Cardiac muscle cell (in vitro differentiated cells and primary cell): ENCODE measurements at regions not wholly inside any gene's neighbourhood (a gene's known extent, or its start where the extent isn't known, plus 50 kb on each side); places are given as distances from the start of the nearest gene placed in this dataset.

Experiments used
- DNase-seq, 2 donors: peaks; one replicate each; pipeline versions ENCODE4 v3.0.0 to v3.0.0-alpha.2; 2010 to 2017; ENCODE audit warnings: low read depth in 1 of 2, low spot score in 1 of 2
- H3K27ac ChIP-seq: fragments of 200-600 bp; sonication (generic); 2 replicates; pipeline ENCODE4 v1.5.1; 2016
- H3K27me3 ChIP-seq: fragments of 200-600 bp; sonication (generic); 2 replicates; pipeline ENCODE4 v1.6.0; 2016; ENCODE audit warnings: control low read depth
- H3K36me3 ChIP-seq: fragments of 200-600 bp; sonication (generic); 2 replicates; pipeline ENCODE4 v1.5.1; 2016; ENCODE audit warnings: control low read depth
- H3K4me1 ChIP-seq: fragments of 200-600 bp; sonication (generic); 2 replicates; pipeline ENCODE4 v1.8.1; 2017; ENCODE audit warnings: low read depth, mild to moderate bottlenecking, mixed run types
- H3K4me3 ChIP-seq: fragments of 200-600 bp; sonication (generic); 2 replicates; pipeline ENCODE4 v1.5.1; 2016; ENCODE audit warnings: mild to moderate bottlenecking
- H3K9me3 ChIP-seq: fragments of 200-600 bp; sonication (generic); 2 replicates; pipeline ENCODE4 v1.5.1; 2017; ENCODE audit warnings: low read depth, mild to moderate bottlenecking, control low read depth
- TF ChIP-seq, protein P1 (sequence below): IDR thresholded peaks from 2 replicates; pipeline ENCODE4 v1.5.1; 2012; ENCODE audit warnings: low read depth, mild to moderate bottlenecking, low read length

DNA sequence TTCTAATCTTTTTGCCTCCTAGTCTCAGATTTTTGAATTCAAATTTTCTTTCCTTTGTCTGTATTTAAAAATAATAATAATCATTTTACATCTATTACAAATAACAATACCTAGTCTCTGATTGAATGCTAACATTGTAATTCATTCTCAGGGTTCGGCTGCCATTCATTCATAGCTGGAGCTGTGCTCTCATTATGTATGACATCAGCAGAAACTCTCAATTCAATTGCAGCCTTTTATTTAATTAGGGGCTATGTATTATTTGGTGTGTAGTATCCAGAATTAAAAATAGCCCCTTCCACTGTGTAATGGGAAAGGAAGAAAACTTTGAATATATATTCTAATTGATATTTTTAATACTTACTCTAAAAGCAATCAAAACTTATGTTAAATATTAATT, 270.4 kb upstream of the MDFIC2 start:
- no peak for DNase-seq
- TF ChIP-seq, protein P1, sequence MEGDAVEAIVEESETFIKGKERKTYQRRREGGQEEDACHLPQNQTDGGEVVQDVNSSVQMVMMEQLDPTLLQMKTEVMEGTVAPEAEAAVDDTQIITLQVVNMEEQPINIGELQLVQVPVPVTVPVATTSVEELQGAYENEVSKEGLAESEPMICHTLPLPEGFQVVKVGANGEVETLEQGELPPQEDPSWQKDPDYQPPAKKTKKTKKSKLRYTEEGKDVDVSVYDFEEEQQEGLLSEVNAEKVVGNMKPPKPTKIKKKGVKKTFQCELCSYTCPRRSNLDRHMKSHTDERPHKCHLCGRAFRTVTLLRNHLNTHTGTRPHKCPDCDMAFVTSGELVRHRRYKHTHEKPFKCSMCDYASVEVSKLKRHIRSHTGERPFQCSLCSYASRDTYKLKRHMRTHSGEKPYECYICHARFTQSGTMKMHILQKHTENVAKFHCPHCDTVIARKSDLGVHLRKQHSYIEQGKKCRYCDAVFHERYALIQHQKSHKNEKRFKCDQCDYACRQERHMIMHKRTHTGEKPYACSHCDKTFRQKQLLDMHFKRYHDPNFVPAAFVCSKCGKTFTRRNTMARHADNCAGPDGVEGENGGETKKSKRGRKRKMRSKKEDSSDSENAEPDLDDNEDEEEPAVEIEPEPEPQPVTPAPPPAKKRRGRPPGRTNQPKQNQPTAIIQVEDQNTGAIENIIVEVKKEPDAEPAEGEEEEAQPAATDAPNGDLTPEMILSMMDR = no peak
- H3K27me3 ChIP-seq = no peaks in the 10 kb centered on the region
- H3K9me3 ChIP-seq = no peaks in the 10 kb centered on the region
- no peak overlapping the region for H3K27ac ChIP-seq
- no peaks in the 10 kb centered on the region for H3K4me1 ChIP-seq
- no peaks in the 10 kb centered on the region for H3K36me3 ChIP-seq
- no peak overlapping the region for H3K4me3 ChIP-seq

DNA sequence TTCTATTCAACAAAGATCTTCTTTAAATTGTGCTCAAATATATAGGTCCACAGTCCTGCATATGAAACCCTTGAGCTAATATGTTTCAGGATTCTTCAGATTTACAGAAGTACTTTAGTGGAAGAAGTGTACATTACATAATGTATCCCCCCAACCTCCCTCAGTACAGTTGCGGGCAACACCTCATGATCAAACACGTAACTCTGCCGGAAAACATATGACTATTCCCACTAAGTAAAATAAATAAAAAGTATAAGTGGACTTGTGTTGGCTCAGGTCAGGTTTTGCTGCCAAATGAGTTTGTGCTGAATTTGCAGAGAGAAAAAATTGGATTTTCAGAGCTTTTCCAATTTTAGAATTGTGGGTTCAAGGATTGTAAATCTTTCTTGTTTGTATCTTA, 267.6 kb upstream of the MDFIC2 start:
- H3K9me3 ChIP-seq = no peaks in the 10 kb centered on the region
- no peak overlapping the region for H3K4me3 ChIP-seq
- no peak for DNase-seq
- H3K27me3 ChIP-seq = no peaks in the 10 kb centered on the region
- TF ChIP-seq, protein P1 = no peak
- H3K27ac ChIP-seq = no peak overlapping the region
- H3K36me3 ChIP-seq = no peaks in the 10 kb centered on the region
- no peaks in the 10 kb centered on the region for H3K4me1 ChIP-seq

DNA sequence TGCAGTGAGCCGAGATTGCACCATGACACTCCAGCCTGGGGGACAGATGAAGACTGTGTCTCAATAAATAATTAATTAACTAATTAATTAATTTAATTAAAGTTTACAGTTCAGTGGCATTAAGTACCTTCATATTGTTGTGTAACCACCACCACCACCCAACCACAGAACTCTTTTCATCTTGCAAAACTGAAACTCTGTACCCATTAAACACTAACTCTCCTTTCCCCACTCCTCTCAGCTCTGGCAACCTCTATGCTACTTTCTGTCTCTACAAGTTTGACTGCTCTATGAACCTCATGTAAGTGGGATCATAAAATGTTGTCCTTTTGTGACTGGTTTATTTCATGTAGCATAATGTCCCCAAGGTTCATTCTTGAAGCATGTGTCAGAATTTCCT, 259.3 kb upstream of the MDFIC2 start:
- no peaks in the 10 kb centered on the region for H3K27me3 ChIP-seq
- no peaks in the 10 kb centered on the region for H3K4me1 ChIP-seq
- H3K27ac ChIP-seq = no peak overlapping the region
- H3K36me3 ChIP-seq = no peaks in the 10 kb centered on the region
- DNase-seq = no peak
- no peaks in the 10 kb centered on the region for H3K9me3 ChIP-seq
- TF ChIP-seq, protein P1 = no peak
- no peak overlapping the region for H3K4me3 ChIP-seq

DNA sequence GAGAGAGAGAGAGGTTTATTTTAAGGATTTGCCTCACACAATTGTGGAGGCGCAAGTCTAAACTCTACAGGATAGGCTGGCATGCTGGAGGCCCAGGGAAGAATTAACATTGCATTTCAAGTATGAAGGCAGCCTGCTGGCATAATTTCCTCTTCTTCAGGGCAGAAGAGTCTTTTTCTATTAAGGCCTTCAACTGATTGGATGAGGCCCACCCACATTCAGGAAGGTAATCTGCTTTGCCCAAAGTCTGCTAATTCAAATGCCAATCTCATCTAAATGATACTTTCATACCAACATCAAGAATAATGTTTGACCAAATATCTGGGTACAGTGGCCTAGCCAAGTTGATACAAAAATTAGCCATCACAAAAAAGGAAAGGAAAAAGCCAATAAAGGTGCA, 258.1 kb upstream of the MDFIC2 start:
- TF ChIP-seq, protein P1 = no peak
- H3K27me3 ChIP-seq = no peaks in the 10 kb centered on the region
- H3K9me3 ChIP-seq = no peaks in the 10 kb centered on the region
- no peaks in the 10 kb centered on the region for H3K4me1 ChIP-seq
- H3K27ac ChIP-seq = no peak overlapping the region
- H3K36me3 ChIP-seq = no peaks in the 10 kb centered on the region
- no peak overlapping the region for H3K4me3 ChIP-seq
- no peak for DNase-seq

DNA sequence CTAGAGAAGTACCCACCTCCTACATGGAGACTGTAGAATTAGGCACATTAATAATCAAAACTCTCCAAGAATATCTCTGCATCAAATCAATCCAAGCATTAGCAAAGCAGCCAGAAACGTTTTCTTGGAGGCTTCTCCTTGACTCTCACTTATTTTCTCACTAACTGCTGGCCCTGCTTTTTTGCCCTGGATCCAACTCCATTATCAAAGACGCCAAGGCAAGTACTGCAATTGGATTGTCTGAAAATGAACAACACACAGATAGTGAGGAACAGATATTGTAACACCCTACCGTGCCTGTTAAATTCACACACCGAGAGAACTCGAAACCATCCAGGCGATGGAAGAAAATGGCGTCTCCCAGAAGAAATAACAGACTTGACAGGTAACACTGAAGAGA, 256.2 kb upstream of the MDFIC2 start:
- TF ChIP-seq, protein P1 = no peak
- H3K36me3 ChIP-seq = no peaks in the 10 kb centered on the region
- no peak overlapping the region for H3K4me3 ChIP-seq
- no peaks in the 10 kb centered on the region for H3K4me1 ChIP-seq
- H3K27ac ChIP-seq = no peak overlapping the region
- DNase-seq = no peak
- H3K27me3 ChIP-seq = no peaks in the 10 kb centered on the region
- H3K9me3 ChIP-seq = no peaks in the 10 kb centered on the region

DNA sequence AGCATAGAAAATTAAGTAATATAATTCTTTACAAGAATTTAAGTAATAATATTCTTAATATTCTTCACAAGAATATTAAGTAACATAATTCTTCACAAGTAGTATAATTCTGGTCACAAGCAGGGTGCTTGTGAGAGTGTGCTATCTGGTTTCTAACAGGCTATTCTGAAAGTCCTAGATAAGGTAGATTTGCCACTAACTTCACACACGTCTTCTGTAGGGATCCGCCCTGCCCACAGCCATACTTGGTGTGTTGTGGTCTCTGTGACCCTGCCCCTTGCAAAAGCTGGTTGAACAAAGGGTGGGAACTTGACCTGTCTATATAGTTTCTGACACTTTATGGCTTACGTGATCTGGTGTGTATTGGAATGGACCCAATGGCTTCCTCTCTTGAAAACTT, 253.4 kb upstream of the MDFIC2 start:
- Histone ChIP-seq H3K27ac (no peak overlapping the region), H3K9me3 (no peaks in the 10 kb centered on the region), H3K4me1 (no peaks in the 10 kb centered on the region), H3K36me3 (no peaks in the 10 kb centered on the region), H3K27me3 (no peaks in the 10 kb centered on the region), H3K4me3 (no peak overlapping the region)
- TF ChIP-seq, protein P1 = no peak
- DNase-seq = no peak
